WI38 (cell line): ENCODE measurements at regions not wholly inside any gene's neighbourhood (a gene's known extent, or its start where the extent isn't known, plus 50 kb on each side); places are given as distances from the start of the nearest gene placed in this dataset.

ENCODE experiments used
- H3K4me3 ChIP-seq: 2 replicates; pipeline ENCODE4 v1.5.1; 2011; ENCODE audit warnings: low read depth, mild to moderate bottlenecking, control low read depth, low read length
- CTCF ChIP-seq: IDR thresholded peaks from 2 replicates; pipeline ENCODE4 v1.5.1; 2012; ENCODE audit warnings: low read depth, mild to moderate bottlenecking, control low read depth, low read length

DNA sequence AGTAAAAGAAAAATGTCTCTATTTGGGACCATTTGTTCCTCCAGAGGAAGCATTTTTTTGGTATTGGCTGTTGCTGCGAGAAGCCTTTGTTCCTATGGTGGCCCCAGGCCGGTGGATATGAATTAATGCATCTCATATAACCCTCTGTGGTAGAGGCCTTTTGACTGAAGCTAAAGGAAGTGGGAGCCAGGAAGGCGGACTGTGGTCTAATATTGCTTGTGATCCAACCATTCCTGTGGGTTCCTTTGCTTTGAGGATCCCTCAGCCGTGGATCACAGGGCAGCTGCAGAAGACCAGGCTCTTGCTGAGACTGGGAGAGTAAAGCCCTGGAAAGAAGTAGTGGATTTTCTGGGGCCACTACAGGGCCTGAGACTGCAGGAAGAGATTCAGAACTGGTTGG, 68.3 kb upstream of the NAV2 start:
- no peak for TF ChIP-seq CTCF
- H3K4me3 ChIP-seq: no peak overlapping the region

- no peak overlapping the region for H3K4me3 ChIP-seq
- no peak for TF ChIP-seq CTCF
Observed at GRCh38 chr11:19642185-19643158, 70.2 kb upstream of the NAV2 start.

GRCh38 chr11:19639603-19640105, 73.0 kb upstream of the NAV2 start:
- no peak for TF ChIP-seq CTCF
- H3K4me3 ChIP-seq: no peak overlapping the region

GRCh38 chr11:19635332-19635731, 77.3 kb upstream of the NAV2 start:
- H3K4me3 ChIP-seq: no peak overlapping the region
- TF ChIP-seq CTCF: no peak

GRCh38 chr11:19633276-19633675, 79.4 kb upstream of the NAV2 start:
- H3K4me3 ChIP-seq: no peak overlapping the region
- no peak for TF ChIP-seq CTCF

DNA sequence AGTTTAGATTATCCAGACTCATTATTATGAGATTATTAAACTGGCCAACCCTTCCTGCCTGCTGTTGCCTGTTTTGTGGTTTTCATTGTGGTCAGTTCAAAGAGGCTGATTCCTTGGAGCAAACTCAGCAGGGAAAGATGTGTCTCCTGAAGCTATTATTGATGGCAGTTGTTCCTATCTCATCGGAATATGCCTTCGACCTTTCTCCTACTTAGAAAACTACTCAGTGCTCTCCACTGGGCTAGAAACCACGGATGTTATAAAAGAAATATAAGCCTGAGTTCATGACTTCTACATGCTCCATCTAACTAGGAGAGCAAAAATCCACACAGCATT, 80.2 kb upstream of the NAV2 start:
- H3K4me3 ChIP-seq: no peak overlapping the region
- no peak for TF ChIP-seq CTCF

DNA sequence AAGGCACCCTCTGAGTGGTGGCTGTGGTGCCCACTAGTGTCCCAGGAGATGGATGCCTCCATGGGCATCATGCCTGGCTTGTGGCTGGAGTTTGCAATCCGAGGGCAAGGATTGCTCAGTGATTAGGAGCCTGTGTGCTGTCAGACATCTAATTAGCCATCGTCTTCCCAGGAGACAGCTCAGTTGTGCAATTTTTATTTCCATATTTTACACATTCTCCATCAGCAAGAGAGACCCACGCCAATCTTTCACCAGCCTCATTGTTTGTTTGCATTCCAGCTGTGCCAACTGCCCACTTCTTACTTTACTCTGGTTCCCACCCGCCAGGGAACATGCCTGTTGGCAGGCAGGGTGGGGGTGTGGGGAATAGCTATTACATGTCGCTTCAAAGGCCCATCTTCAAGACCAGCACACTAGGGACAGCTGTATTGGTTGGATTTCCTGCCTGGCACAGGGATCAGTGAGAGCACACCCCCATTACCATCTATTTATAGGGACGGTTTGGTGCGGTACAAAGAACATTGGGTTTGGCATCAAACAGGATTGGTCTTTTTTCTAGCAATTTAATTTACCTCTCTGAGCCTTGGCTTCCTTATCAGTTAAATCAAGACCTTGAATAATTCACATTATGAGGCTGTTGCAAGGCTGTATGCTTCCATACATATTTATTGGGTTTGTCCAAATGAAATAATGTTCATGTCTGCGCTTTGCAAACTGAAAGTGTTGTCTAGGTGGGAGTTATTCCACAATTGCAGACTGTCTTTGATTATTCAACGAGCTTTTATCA, 80.7 kb upstream of the NAV2 start:
- TF ChIP-seq CTCF: no peak
- no peak overlapping the region for H3K4me3 ChIP-seq
